Activated naive CD4-positive, alpha-beta T cell treated with anti-CD3 and anti-CD28 coated beads, Interleukin-2, amount 50 U/mL, for 16 hours (primary cell): ENCODE measurements at regions not wholly inside any gene's neighbourhood (a gene's known extent, or its start where the extent isn't known, plus 50 kb on each side); places are given as distances from the start of the nearest gene placed in this dataset.
"Not testable (repeated sequence)": the region's sequence is repeated elsewhere in the genome, so short reads cannot be mapped to it uniquely, and the experiment has no call there.

ENCODE experiments used
- DNase-seq: peaks from one replicate; pipeline ENCODE4 v3.0.0-alpha.2; 2020

DNA sequence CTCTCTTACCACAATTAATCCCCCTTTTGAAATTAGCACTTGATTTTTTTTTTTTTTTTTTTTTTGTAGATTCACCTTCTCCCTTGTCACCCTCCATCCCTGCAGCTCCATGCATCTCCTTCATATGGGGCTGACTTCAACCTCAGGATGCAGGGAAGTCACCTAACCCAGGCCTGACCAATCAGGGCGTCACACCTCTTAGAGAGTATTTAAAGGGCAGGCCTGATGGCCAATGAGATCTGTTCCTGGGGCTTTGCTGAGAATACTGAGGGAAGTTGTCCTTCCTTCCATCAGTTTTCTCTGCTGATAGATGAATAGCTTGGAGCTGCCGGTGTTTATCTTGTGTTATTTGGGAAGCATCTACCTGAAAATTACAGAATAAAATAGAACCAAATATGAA, 1104.7 kb upstream of the TMEM132C start:
- no peak for DNase-seq

DNA sequence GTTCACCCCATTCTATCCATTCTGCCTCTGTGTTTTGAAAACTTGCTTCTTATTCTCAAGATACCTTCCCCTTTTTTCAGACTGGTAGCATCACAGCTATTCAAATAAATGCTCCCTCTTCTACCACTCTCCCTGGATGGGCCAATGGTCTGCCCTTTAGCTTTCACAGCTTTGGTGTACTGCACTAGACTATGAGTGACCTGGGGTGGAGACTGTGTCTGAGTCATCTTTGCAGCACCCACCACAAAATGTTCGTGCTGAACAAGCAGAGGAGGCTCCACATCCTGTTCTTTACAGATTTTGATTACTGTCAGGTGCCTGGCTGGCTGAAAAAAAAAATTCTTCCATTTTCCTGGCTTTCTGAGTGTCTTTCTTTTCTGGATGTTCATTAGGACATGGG, 1104.1 kb upstream of the TMEM132C start:
- peak; percentile 29 for DNase-seq

- peak; percentile 86 for DNase-seq
Observed at GRCh38 chr12:127165567-127166392, 1101.2 kb upstream of the TMEM132C start.

GRCh38 chr12:127169321-127170181, 1097.4 kb upstream of the TMEM132C start:
- DNase-seq = no peak

DNA sequence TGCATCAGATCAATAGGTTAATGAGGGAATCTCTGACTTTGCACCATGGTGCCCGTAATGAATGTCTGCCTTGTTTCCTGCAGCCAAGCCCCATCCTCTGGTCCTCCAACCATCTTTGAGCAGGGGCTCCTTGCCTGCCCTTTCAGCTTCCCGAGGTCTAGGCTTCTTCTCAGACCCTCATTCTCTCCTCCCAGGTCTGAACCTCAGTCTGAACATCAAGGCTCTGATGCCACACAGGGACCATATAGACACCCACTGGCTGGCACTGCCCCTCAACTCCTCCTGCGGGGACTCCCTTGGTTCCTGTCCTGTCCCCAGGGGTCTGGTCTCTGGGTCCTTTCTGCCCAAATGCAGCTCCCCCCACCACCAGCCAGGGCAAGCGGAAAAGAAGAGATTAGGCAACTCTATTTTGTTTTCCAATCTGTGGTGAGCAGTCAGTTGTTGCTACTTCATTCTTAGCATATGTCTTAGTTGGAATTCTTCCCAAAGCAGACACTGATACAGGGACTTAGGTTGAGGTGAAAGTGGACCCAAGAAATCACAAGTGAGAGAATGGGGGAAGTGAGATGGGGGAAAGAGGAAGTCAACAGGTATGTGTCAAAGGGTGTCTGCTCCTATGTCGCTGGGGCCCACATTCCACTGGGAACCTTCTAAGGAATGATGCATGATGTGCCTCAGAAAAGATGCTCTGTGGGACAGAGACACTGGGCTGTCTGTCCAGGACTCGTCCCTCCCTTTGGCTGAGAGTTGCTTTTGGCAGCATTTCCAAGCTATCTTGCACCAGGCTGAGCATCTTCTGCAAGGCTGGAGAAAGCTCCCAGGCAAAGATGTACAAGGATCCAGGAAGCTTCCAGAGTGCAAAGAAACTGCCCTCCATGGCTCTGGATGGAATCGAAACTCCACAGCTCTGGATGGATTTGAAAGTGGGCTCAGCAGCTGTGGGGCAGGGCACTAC, 1096.5 kb upstream of the TMEM132C start:
- no peak for DNase-seq

- DNase-seq = no peak
Observed at GRCh38 chr12:127172861-127173260, 1094.1 kb upstream of the TMEM132C start.

- DNase-seq = not testable (repeated sequence)
Observed at GRCh38 chr12:127173971-127174370, 1093.0 kb upstream of the TMEM132C start.

DNA sequence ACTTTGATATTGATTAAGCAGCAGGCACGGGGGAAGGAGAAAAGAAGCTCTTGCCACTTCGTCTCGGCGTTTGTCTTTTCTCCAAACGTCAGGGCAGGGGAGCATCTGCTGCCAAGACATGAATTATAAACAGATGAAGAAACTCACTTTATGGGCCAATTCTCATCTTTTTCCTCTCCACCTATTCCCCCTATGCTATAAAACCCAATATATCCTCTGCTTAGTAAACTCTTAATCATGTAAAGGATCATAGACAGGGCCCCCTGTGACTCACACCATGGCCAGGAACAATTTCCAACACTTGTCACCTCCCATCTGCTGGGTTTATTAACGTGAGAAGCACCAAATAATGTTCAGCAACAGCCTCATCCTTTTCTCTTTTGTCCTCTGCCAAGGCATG, 1092.1 kb upstream of the TMEM132C start:
- no peak for DNase-seq

GRCh38 chr12:127175361-127175760, 1091.6 kb upstream of the TMEM132C start:
- DNase-seq = no peak

- DNase-seq = no peak
Observed at GRCh38 chr12:127176804-127177203, 1090.2 kb upstream of the TMEM132C start.

GRCh38 chr12:127178052-127178451, 1088.9 kb upstream of the TMEM132C start:
- no peak for DNase-seq

DNA sequence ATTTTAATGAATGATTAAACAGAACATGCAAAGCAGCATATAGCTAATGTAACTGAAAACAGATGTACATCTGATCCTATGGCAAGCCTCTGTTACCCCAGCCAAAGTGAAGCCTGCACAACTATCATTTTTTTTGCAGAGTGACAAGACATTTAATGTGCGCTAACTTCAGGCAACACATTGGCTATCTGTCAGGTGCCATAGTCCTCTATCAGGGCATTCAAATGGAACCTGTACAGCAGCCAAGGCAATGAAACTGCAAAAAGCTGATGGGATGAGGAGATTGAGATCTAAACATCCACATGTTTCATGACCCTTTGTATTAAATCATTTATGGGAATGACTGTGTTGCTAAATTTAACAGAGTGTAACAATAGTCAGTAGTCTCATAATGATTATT, 1088.5 kb upstream of the TMEM132C start:
- DNase-seq = no peak

GRCh38 chr12:127179176-127179575, 1087.8 kb upstream of the TMEM132C start:
- DNase-seq = no peak

- DNase-seq = no peak
Observed at GRCh38 chr12:127182018-127182417, 1085.0 kb upstream of the TMEM132C start.

GRCh38 chr12:127189992-127190391, 1077.0 kb upstream of the TMEM132C start:
- DNase-seq = no peak

- no peak for DNase-seq
Observed at GRCh38 chr12:127191129-127191528, 1075.8 kb upstream of the TMEM132C start.

DNA sequence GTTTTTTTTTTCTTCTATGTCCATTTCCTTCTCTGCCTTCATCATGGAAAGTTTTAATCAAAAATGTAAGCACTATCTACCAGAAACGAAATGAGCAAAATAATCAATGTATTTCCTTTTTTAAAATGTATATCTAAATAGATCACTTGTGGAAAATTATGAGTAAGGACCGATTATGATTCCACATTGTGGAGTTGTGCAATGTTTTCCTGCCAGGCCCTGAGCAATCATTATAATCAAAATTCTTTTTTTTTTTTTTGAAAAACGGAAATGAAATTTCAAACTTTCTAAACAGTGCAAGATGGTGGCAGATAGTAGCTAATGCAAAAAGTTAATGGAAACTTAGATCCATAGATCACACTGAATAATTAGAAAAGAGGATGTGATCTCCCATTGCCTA, 1074.6 kb upstream of the TMEM132C start:
- no peak for DNase-seq

GRCh38 chr12:127193341-127193740, 1073.6 kb upstream of the TMEM132C start:
- DNase-seq = no peak

DNA sequence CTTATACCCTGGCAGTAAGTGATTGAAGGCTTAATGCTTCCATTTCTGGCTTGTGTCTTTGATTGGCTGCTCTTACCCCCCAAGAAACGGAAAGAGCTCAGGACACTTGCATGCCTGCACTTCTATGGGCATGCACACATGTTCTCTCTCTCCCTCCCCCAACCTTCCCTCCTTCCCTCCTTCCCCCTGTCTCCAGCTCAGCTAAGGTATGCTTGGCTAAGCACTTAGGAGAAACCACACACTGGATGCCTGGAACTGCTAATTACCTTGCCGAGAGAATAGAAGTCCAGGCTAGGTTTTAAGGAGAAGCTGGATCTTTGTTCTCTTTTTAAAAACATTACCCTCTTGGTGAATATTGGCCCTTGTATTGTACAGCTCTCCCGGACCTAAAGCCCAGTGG, 1072.8 kb upstream of the TMEM132C start:
- DNase-seq = no peak

DNA sequence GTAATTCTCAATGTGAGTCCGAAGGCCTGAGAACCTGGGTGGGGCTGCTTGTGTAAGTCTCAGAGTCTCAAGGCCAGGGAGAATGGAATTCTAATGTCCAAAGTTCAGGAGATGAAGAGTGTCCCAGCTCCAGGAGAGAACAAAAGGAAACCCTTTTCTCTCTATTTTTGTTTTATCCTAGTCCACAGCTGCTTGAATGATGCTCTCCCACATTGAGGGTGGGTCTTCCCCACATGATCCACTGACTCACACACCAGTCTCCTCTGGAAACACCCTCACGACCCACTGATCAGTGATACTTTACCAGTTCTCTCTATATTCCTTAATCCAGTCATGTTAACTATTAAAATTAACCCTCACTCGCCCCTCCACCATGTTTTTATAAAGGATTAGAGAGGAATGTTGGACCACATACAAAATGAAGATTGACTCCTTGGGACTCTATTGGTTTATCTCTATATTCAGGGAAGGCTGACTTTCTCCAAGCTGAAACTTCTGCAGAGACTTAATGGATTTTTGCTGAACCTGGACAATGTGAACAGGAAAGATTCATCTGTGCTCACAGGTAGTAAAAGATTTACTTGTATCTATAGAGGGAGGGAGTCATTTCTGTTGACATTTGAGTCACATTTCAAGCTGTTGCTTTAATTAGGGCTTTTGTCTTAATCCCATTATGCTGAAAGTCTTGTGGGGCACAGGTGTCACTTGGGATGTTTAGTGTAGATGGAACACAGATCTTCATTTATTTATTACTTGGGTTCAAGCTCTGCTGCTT, 1061.0 kb upstream of the TMEM132C start:
- no peak for DNase-seq

DNA sequence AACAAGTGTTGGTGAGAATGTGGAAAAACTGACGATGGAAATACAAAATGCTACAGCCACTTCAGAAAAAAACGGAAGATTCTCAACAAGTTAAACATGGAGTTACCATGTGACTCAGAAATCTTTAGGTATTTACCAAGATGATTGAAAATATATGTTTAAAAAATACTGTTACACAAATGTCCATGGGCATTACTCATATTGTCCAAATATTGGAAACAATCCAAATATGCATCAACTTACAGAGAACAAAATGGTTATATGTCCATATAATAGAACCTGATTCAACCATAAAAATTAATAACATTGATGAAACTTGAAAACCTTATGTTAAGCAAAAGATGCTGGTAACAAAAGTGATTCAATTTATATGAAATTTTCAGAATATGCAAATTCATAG, 1057.7 kb upstream of the TMEM132C start:
- no peak for DNase-seq

GRCh38 chr12:127214186-127214585, 1052.8 kb upstream of the TMEM132C start:
- no peak for DNase-seq
